ENCODE measurements at regions not wholly inside any gene's neighbourhood (a gene's known extent, or its start where the extent isn't known, plus 50 kb on each side); places are given as distances from the start of the nearest gene placed in this dataset.

DNA sequence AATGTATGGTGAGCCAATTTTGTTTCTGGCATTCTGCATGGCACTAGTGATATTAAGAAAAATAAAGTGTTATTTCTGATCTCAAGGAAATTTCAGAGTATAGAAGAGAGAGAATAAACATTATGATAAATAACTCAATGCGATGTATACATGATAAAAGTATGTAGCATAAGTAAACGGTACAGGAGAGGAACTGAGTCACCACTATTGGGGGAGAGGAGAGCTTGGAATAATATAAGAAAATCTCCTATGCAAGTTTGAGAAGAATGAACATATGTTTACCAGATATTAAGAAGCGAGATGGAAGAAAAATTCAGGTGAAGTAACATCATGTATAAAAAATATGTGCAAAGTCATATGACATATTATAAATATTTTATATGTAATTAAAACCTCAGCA, 1230.3 kb upstream of the CITED2 start:
- H3K27ac ChIP-seq, result no peak overlapping the region
- BruUV-seq (replicated peaks), result no TSS peak

DNA sequence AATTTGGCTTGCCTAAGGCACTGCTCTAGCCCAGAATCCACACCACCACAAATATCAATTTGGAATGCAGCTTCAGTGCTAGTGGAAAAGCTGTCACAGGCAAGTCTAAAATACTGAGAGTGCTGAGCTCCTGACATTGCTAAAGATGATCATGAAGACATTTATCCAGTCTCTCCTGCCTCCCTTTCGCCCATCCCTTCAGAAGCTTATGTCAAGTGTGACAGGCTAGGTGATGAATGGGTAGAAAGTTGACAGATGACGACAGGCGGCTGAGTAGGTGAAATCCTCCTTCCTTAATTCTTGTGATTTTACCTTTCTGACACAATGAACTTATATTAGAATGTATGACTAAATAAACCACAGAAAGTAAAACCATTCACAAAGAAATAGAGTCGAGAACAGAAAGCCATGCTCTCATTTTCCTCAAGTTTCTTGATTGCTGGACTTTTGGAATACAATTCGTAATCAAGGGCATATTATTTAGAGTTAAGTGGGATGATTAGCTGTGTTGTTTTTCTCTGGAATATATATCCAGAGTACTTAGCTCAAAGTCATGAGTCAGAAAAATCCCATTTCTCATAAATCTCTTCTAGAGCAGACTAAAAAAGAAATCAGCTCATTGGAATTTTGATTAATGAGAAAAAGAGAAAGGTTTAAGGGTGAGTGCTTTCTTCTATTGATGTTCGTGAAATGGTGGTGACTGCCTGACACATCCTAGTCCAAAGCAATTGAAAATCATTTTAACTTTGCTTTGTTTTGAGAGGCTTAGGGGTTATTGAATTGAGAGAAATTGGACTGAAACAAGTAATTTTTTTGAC, 1228.2 kb upstream of the CITED2 start:
- Histone ChIP-seq H3K4me1 (replicated peaks; ENCODE audit: insufficient read depth) (no peaks in the 10 kb centered on the region), H3K79me2 (ENCODE audit: low read depth) (no peaks in the 10 kb centered on the region), H3K9me3 (ENCODE audit: insufficient read depth, low read depth) (no peaks in the 10 kb centered on the region), H3F3A (ENCODE audit: insufficient read depth, low read depth) (no peaks in the 10 kb centered on the region), H3K4me2 (no peak overlapping the region), H3K9me2 (ENCODE audit: insufficient read depth) (no peaks in the 10 kb centered on the region), H3K27ac (no peak overlapping the region), H3K4me3 (no peak overlapping the region), H2AFZ (no peak overlapping the region), H4K20me1 (ENCODE audit: insufficient read depth) (no peaks in the 10 kb centered on the region), H3K27me3 (ENCODE audit: insufficient read depth, low read depth) (no peaks in the 10 kb centered on the region), H3K36me3 (ENCODE audit: low read depth) (no peaks in the 10 kb centered on the region)
- ChIA-PET CTCF (no interaction called here), POLR2A (ENCODE audit: unreplicated experiment) (no interaction called here)
- intact Hi-C loops (cut with micrococcal nuclease; ENCODE audit: unreplicated experiment), result no loop called here
- BruUV-seq (replicated peaks), result no TSS peak
- DNase-seq, result no peak
- no peak for TF ChIP-seq EZH2 (IDR thresholded peaks at IDR 0.05; ENCODE audit: low read depth)
- TF ChIP-seq, protein P1, sequence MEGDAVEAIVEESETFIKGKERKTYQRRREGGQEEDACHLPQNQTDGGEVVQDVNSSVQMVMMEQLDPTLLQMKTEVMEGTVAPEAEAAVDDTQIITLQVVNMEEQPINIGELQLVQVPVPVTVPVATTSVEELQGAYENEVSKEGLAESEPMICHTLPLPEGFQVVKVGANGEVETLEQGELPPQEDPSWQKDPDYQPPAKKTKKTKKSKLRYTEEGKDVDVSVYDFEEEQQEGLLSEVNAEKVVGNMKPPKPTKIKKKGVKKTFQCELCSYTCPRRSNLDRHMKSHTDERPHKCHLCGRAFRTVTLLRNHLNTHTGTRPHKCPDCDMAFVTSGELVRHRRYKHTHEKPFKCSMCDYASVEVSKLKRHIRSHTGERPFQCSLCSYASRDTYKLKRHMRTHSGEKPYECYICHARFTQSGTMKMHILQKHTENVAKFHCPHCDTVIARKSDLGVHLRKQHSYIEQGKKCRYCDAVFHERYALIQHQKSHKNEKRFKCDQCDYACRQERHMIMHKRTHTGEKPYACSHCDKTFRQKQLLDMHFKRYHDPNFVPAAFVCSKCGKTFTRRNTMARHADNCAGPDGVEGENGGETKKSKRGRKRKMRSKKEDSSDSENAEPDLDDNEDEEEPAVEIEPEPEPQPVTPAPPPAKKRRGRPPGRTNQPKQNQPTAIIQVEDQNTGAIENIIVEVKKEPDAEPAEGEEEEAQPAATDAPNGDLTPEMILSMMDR (conservative IDR thresholded peaks at IDR 0.05), result no peak

More for the DNA sequence above, 1230.3 kb upstream of the CITED2 start:
- DNase-seq, result no peak
- Histone ChIP-seq H2AFZ (no peak overlapping the region), H3K27me3 (ENCODE audit: insufficient read depth, low read depth) (no peaks in the 10 kb centered on the region), H4K20me1 (ENCODE audit: insufficient read depth) (no peaks in the 10 kb centered on the region), H3K9me2 (ENCODE audit: insufficient read depth) (no peaks in the 10 kb centered on the region), H3K79me2 (ENCODE audit: low read depth) (no peaks in the 10 kb centered on the region), H3K4me1 (replicated peaks; ENCODE audit: insufficient read depth) (no peaks in the 10 kb centered on the region), H3K36me3 (ENCODE audit: low read depth) (no peaks in the 10 kb centered on the region), H3F3A (ENCODE audit: insufficient read depth, low read depth) (no peaks in the 10 kb centered on the region), H3K4me3 (no peak overlapping the region), H3K4me2 (no peak overlapping the region), H3K9me3 (ENCODE audit: insufficient read depth, low read depth) (no peaks in the 10 kb centered on the region)
- POLR2A ChIA-PET (ENCODE audit: unreplicated experiment), result no interaction called here
- intact Hi-C loops (cut with micrococcal nuclease; ENCODE audit: unreplicated experiment), result no loop called here
- TF ChIP-seq, protein P1 (conservative IDR thresholded peaks at IDR 0.05), result no peak
- TF ChIP-seq EZH2 (IDR thresholded peaks at IDR 0.05; ENCODE audit: low read depth), result no peak
- CTCF ChIA-PET, result no interaction called here

DNA sequence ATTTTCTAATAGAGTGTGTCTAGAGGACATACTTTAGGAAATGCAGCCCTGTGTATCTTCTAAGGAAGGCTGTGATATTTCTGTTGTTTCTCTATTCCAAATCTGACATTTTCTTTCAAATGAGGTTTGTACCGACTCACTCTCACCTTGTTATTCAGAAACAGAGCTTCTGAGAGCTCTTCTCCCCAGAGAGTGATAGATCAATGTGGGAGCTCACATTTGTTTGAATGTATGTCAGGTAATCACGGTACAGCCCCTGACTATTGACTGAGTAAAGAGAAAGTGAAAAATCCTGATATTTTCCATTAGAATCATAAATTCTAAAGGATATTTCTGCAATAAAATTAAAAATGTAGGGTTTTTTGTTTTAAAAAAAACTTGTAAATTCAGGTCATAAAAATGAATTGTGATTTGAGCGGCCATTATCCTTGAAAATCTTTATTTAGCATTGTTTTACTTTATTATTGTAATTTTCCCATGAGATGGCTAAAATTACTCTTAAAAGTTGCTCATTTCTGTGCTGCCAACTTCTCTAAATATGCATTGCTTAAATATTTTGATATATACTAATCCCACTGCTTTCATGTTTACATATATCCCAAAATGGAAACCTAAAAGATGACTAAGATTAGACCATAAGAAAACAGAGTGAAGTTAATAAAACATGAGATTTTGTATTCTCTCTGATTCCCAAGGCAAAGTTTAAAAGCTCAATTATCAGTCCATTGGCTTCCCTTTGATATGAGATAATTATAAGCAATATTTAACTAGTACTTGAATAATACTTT, 1226.8 kb upstream of the CITED2 start:
- POLR2A ChIA-PET (ENCODE audit: unreplicated experiment), result no interaction called here
- CTCF ChIA-PET, result no interaction called here
- no peak for DNase-seq
- no peaks in the 10 kb centered on the region for H3K9me3 ChIP-seq (ENCODE audit: insufficient read depth, low read depth)
- no peaks in the 10 kb centered on the region for H3K79me2 ChIP-seq (ENCODE audit: low read depth)
- H3K27ac ChIP-seq, result no peak overlapping the region
- H3K4me2 ChIP-seq, result no peak overlapping the region
- no peak overlapping the region for H3K4me3 ChIP-seq
- H3K9me2 ChIP-seq (ENCODE audit: insufficient read depth), result no peaks in the 10 kb centered on the region
- no TSS peak for BruUV-seq (replicated peaks)
- no peaks in the 10 kb centered on the region for H3K27me3 ChIP-seq (ENCODE audit: insufficient read depth, low read depth)
- no peak overlapping the region for H2AFZ ChIP-seq
- TF ChIP-seq EZH2 (IDR thresholded peaks at IDR 0.05; ENCODE audit: low read depth), result no peak
- TF ChIP-seq, protein P1 (conservative IDR thresholded peaks at IDR 0.05), result no peak
- intact Hi-C loops (cut with micrococcal nuclease; ENCODE audit: unreplicated experiment), result no loop called here
- H3F3A ChIP-seq (ENCODE audit: insufficient read depth, low read depth), result no peaks in the 10 kb centered on the region
- H4K20me1 ChIP-seq (ENCODE audit: insufficient read depth), result no peaks in the 10 kb centered on the region
- no peaks in the 10 kb centered on the region for H3K4me1 ChIP-seq (replicated peaks; ENCODE audit: insufficient read depth)
- H3K36me3 ChIP-seq (ENCODE audit: low read depth), result no peaks in the 10 kb centered on the region

All from PC-9 (cell line).